GM19463 (cell line): ENCODE measurements at regions not wholly inside any gene's neighbourhood (a gene's known extent, or its start where the extent isn't known, plus 50 kb on each side); places are given as distances from the start of the nearest gene placed in this dataset.
"Not testable (repeated sequence)": the region's sequence is repeated elsewhere in the genome, so short reads cannot be mapped to it uniquely, and the experiment has no call there.

Source experiments
- ATAC-seq: cut with Tn5 transposase; IDR thresholded peaks from one replicate; pipeline ENCODE4 v1.9.1; 2021; ENCODE audit warnings: mild to moderate bottlenecking, moderate library complexity; ENCODE audit not compliant: unreplicated experiment

GRCh38 chr13:109288151-109288709 lies 498.2 kb downstream of the IRS2 start:
- ATAC-seq = no peak

- ATAC-seq = no peak
Measured at GRCh38 chr13:109287553-109287952, 498.8 kb downstream of the IRS2 start.

GRCh38 chr13:109285586-109285985 lies 500.8 kb downstream of the IRS2 start:
- ATAC-seq = no peak

- ATAC-seq = no peak
Measured at GRCh38 chr13:109281903-109282635, 504.3 kb downstream of the IRS2 start.

GRCh38 chr13:109281017-109281902 lies 505.1 kb downstream of the IRS2 start:
- ATAC-seq = no peak

GRCh38 chr13:109276261-109276660 lies 510.1 kb downstream of the IRS2 start:
- ATAC-seq = no peak

- ATAC-seq = no peak
Measured at GRCh38 chr13:109275852-109276251, 510.5 kb downstream of the IRS2 start.

GRCh38 chr13:109275139-109275745 lies 511.1 kb downstream of the IRS2 start:
- no peak for ATAC-seq

GRCh38 chr13:109274188-109274821 lies 512.1 kb downstream of the IRS2 start:
- no peak for ATAC-seq

- no peak for ATAC-seq
Measured at GRCh38 chr13:109273326-109273751, 513.0 kb downstream of the IRS2 start.

- no peak for ATAC-seq
Measured at GRCh38 chr13:109272595-109273325, 513.6 kb downstream of the IRS2 start.

- ATAC-seq = no peak
Measured at GRCh38 chr13:109271555-109272541, 514.5 kb downstream of the IRS2 start.

GRCh38 chr13:109271061-109271460 lies 515.3 kb downstream of the IRS2 start:
- ATAC-seq = no peak

GRCh38 chr13:109269381-109269780 lies 517.0 kb downstream of the IRS2 start:
- not testable (repeated sequence) for ATAC-seq

GRCh38 chr13:109268492-109268891 lies 517.9 kb downstream of the IRS2 start:
- not testable (repeated sequence) for ATAC-seq

- not testable (repeated sequence) for ATAC-seq
Measured at GRCh38 chr13:109267400-109267799, 519.0 kb downstream of the IRS2 start.

GRCh38 chr13:109265438-109265742 lies 521.0 kb downstream of the IRS2 start:
- not testable (repeated sequence) for ATAC-seq

GRCh38 chr13:109264603-109265437 lies 521.6 kb downstream of the IRS2 start:
- ATAC-seq = not testable (repeated sequence)
